Transverse colon (tissue), 4 donors: ENCODE measurements at regions not wholly inside any gene's neighbourhood (a gene's known extent, or its start where the extent isn't known, plus 50 kb on each side); places are given as distances from the start of the nearest gene placed in this dataset.

Experiments used
- DNase-seq: peaks from one replicate; pipeline ENCODE4 v3.0.0-alpha.2; 2019
- H3K27ac ChIP-seq, 4 donors: fragments of 200-600 bp; sonication (generic); 2 replicates each; pipeline ENCODE4 v1.5.1; 2016 to 2018; ENCODE audit warnings: inconsistent platforms in 4 of 4
- H3K27me3 ChIP-seq: fragments of 200-600 bp; sonication (generic); 2 replicates; pipeline ENCODE4 v1.5.1; 2017; ENCODE audit warnings: inconsistent platforms
- H3K36me3 ChIP-seq, 4 donors: fragments of 200-600 bp; sonication (generic); 2 replicates each; pipeline ENCODE4 v1.5.1; 2017 to 2019; ENCODE audit warnings: inconsistent platforms in 4 of 4
- H3K4me1 ChIP-seq, 4 donors: fragments of 200-600 bp; sonication (generic); 2 replicates each; pipeline ENCODE4 v1.5.1; 2017 to 2020; ENCODE audit warnings: inconsistent platforms in 4 of 4
- H3K4me3 ChIP-seq, 4 donors: fragments of 200-600 bp; sonication (generic); 1 replicate in 1 of 4; 2 replicates in 3 of 4; pipeline versions ENCODE4 v1.5.1 to v1.6.1; 2017 to 2019; ENCODE audit warnings: inconsistent platforms in 4 of 4
- H3K9me3 ChIP-seq, 2 donors: fragments of 200-600 bp; sonication (generic); 2 replicates each; pipeline ENCODE4 v1.5.1; 2017 to 2019; ENCODE audit warnings: inconsistent platforms in 2 of 2
- CTCF ChIP-seq, 5 experiments: fragments of 200-600 bp in 3 of 5; fragments of 450-650 bp in 2 of 5; sonication (generic) in 3 of 5; IDR thresholded peaks; 1 replicate in 2 of 5; 2 replicates in 3 of 5; pipeline ENCODE4 v1.5.1; 2016 to 2017; ENCODE audit warnings: antibody characterized with exemption in 5 of 5, inconsistent platforms in 3 of 5, mild to moderate bottlenecking in 2 of 5, moderate library complexity in 1 of 5
- EP300 ChIP-seq: sonication (generic); formaldehyde crosslinking; IDR thresholded peaks from one replicate; pipeline ENCODE4 v1.6.1; 2017; ENCODE audit warnings: antibody characterized with exemption, low read depth
- POLR2A ChIP-seq: fragments of 450-650 bp; IDR thresholded peaks from one replicate; pipeline ENCODE4 v1.6.1; 2016; ENCODE audit warnings: antibody characterized with exemption, mild to moderate bottlenecking, moderate library complexity
- POLR2AphosphoS5 ChIP-seq, 3 donors: sonication (generic); formaldehyde crosslinking; IDR thresholded peaks; one replicate each; pipeline ENCODE4 v1.6.1; 2016; ENCODE audit warnings: antibody characterized with exemption in 3 of 3
- WGBS, 2 donors: methylation state at CpG; one replicate each; pipeline ENCODE4 v1.1.5; 2018; ENCODE audit warnings: low coverage in 1 of 2; 5-methylcytosine and 5-hydroxymethylcytosine counted together
- in situ Hi-C, 4 donors: fragments of 200-750 bp; cut with MboI; loops; one replicate each; pipeline versions ENCODE4 v1.15.0 to v1.15.1; 2017; ENCODE audit warnings: low sequenced_read_pairs in 3 of 4, low pct_ligation_motif_present in 1 of 4, low pct_unique_long_range_greater_than_20kb in 1 of 4
- intact Hi-C: fragments of 100-400 bp; cut with DNase I; formaldehyde crosslinking; loops from one replicate; pipeline ENCODE4 v1.15.1; 2023; ENCODE audit warnings: low total_unique reads

DNA sequence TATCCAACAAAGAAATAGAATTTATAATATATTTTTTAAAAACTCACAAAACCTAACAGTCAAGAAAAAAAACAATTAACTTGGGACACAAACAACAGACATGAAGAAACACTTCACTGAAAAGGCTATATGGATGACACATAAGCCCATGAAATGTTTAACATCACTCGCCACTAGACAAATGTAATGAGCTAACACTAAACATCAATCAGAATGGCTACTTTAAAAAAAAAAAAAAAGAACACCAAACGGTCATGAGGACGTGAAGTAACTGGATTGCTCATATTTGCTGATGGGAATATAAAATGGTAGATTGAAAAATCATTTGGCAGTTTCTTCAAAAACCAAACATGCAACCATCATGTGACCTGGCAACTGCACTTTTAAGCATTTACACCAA is 97.3 kb upstream of the RGPD4 start:
- 33 to 43% methylated on average over 2 to 3 of the region's 3 CpGs for WGBS, 2 donors
- TF ChIP-seq POLR2AphosphoS5 (IDR thresholded peaks at IDR 0.05) (no peak), EP300 (no peak), CTCF (IDR thresholded peaks at IDR 0.05) (no peak), POLR2A (no peak)
- in situ Hi-C loops (no loop called here), intact Hi-C loops (no loop called here)
- H3K27me3 ChIP-seq: no peaks in the 10 kb centered on the region
- no peak overlapping the region for H3K27ac ChIP-seq
- H3K9me3 ChIP-seq: no peaks in the 10 kb centered on the region
- no peak for DNase-seq
- H3K4me1 ChIP-seq: no peaks in the 10 kb centered on the region
- no peaks in the 10 kb centered on the region for H3K36me3 ChIP-seq
- no peak overlapping the region for H3K4me3 ChIP-seq

GRCh38 chr2:107730898-107731297 is 95.8 kb upstream of the RGPD4 start:
- no peak overlapping the region for H3K27ac ChIP-seq
- 51% methylated on average over 2 of the region's 2 CpGs for WGBS, 2 donors
- no peak overlapping the region for H3K4me3 ChIP-seq
- no peak for TF ChIP-seq CTCF (IDR thresholded peaks at IDR 0.05)
- intact Hi-C loops (no loop called here), in situ Hi-C loops (no loop called here)
- DNase-seq: no peak
- no peaks in the 10 kb centered on the region for H3K36me3 ChIP-seq
- no peaks in the 10 kb centered on the region for H3K4me1 ChIP-seq
- H3K9me3 ChIP-seq: no peaks in the 10 kb centered on the region
- no peaks in the 10 kb centered on the region for H3K27me3 ChIP-seq

DNA sequence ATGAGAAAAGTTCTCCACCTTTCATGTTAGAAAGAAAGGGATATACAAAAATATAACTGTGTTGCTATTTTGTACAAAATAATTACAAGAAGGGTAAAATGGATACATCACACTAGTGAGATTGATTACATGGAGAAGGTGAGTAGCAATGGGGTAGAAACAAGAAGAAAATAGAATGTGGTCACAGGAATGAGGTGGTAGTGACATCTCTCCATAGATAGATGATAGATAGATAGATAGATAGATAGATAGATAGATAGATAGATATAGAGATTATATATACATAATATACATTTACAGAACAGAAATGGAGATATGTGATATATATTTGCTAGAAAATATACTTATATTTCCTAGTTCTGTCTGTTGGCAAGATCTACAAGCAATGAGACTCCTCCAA is 95.3 kb upstream of the RGPD4 start:
- Histone ChIP-seq H3K27ac (no peak overlapping the region), H3K36me3 (no peaks in the 10 kb centered on the region), H3K4me3 (no peak overlapping the region), H3K4me1 (no peaks in the 10 kb centered on the region), H3K27me3 (no peaks in the 10 kb centered on the region), H3K9me3 (no peaks in the 10 kb centered on the region)
- no peak for DNase-seq
- in situ Hi-C loops: no loop called here
- TF ChIP-seq EP300 (no peak), CTCF (IDR thresholded peaks at IDR 0.05) (no peak), POLR2A (no peak), POLR2AphosphoS5 (IDR thresholded peaks at IDR 0.05) (no peak)
- intact Hi-C loops: no loop called here

DNA sequence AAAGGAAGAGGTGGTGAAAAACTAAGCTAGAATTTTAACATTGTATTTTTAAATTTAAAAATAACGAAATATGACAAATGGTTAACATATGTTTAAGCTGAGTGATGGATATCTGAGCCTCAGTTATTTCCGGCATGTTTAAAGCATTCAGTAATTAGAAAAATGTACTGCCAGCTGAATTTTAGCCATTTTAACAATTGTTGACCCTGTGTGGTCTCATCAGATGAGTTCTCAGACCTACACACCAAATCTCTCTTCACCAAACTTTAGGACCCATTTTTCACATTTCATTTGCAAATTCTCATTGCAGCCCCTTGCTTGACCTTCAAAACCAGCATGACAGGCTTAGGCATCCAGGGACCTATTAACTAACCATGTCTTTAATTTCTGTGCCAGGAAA is 91.5 kb upstream of the RGPD4 start:
- H3K4me1 ChIP-seq: no peaks in the 10 kb centered on the region
- H3K27me3 ChIP-seq: no peaks in the 10 kb centered on the region
- in situ Hi-C loops (no loop called here), intact Hi-C loops (no loop called here)
- TF ChIP-seq POLR2AphosphoS5 (IDR thresholded peaks at IDR 0.05) (no peak), CTCF (IDR thresholded peaks at IDR 0.05) (no peak), POLR2A (no peak), EP300 (no peak)
- no peak overlapping the region for H3K4me3 ChIP-seq
- no peaks in the 10 kb centered on the region for H3K9me3 ChIP-seq
- H3K27ac ChIP-seq: no peak overlapping the region
- WGBS, 2 donors: 82 to 88% methylated on average over 2 of the region's 2 CpGs
- H3K36me3 ChIP-seq: no peaks in the 10 kb centered on the region
- no peak for DNase-seq

- no peak overlapping the region for H3K27ac ChIP-seq
- no peak for DNase-seq
- no peak overlapping the region for H3K4me3 ChIP-seq
- in situ Hi-C loops (no loop called here), intact Hi-C loops (no loop called here)
- TF ChIP-seq POLR2A: no peak
- TF ChIP-seq CTCF (IDR thresholded peaks at IDR 0.05): no peak
- no peak for TF ChIP-seq EP300
- TF ChIP-seq POLR2AphosphoS5 (IDR thresholded peaks at IDR 0.05): no peak
- no peaks in the 10 kb centered on the region for H3K9me3 ChIP-seq
- H3K4me1 ChIP-seq: no peaks in the 10 kb centered on the region
- no peaks in the 10 kb centered on the region for H3K36me3 ChIP-seq
- H3K27me3 ChIP-seq: no peaks in the 10 kb centered on the region
Measured at GRCh38 chr2:107737756-107738155, 88.9 kb upstream of the RGPD4 start.
